ENCODE measurements at regions not wholly inside any gene's neighbourhood (a gene's known extent, or its start where the extent isn't known, plus 50 kb on each side); places are given as distances from the start of the nearest gene placed in this dataset.

DNA sequence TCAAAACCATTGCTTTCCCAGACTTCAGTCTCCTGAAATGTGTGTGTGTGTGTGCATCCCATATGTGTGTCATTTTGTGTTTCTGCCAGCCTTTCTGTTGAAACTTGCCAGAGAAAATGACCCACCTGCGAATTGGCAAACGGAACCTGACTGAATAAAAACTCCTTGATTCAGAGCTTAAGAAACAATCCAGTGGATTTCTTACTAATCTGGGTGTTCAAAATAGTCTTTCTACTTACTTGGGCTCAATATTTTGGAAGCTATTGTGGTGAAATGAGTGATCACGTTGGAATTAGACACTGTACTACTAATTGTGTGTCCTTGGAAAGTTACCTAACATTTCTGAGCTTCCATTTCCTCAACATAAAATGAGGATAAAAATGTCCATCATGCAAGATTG lies 138.9 kb upstream of the ERG start:
- TF ChIP-seq POLR2AphosphoS5 (IDR thresholded peaks at IDR 0.05) = no peak
- TF ChIP-seq, protein P1, sequence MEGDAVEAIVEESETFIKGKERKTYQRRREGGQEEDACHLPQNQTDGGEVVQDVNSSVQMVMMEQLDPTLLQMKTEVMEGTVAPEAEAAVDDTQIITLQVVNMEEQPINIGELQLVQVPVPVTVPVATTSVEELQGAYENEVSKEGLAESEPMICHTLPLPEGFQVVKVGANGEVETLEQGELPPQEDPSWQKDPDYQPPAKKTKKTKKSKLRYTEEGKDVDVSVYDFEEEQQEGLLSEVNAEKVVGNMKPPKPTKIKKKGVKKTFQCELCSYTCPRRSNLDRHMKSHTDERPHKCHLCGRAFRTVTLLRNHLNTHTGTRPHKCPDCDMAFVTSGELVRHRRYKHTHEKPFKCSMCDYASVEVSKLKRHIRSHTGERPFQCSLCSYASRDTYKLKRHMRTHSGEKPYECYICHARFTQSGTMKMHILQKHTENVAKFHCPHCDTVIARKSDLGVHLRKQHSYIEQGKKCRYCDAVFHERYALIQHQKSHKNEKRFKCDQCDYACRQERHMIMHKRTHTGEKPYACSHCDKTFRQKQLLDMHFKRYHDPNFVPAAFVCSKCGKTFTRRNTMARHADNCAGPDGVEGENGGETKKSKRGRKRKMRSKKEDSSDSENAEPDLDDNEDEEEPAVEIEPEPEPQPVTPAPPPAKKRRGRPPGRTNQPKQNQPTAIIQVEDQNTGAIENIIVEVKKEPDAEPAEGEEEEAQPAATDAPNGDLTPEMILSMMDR (IDR thresholded peaks at IDR 0.05; ENCODE audit: poor library complexity, severe bottlenecking) = no peak
- no peak for TF ChIP-seq RAD21 (conservative IDR thresholded peaks at IDR 0.05)
- TF ChIP-seq REST (IDR thresholded peaks at IDR 0.05; ENCODE audit: borderline replicate concordance) = no peak
- TF ChIP-seq SMC3 (conservative IDR thresholded peaks at IDR 0.05; ENCODE audit: poor library complexity) = no peak
- no peak for TF ChIP-seq EZH2 (IDR thresholded peaks at IDR 0.05; ENCODE audit: borderline replicate concordance, insufficient read depth, low read length, poor library complexity, severe bottlenecking)
- TF ChIP-seq EP300 (conservative IDR thresholded peaks at IDR 0.05; ENCODE audit: poor library complexity, severe bottlenecking) = no peak
- no peak for TF ChIP-seq TAF1 (IDR thresholded peaks at IDR 0.05; ENCODE audit: low read depth)

All from neural cell (in vitro differentiated cells).